ENCODE measurements at regions not wholly inside any gene's neighbourhood (a gene's known extent, or its start where the extent isn't known, plus 50 kb on each side); places are given as distances from the start of the nearest gene placed in this dataset.

GRCh38 chr1:95572962-95573361 lies 339.0 kb downstream of the RWDD3 start:
- H2AFZ ChIP-seq (ENCODE audit: insufficient read depth, low read depth, low read length, poor library complexity, severe bottlenecking): no peak overlapping the region
- peaks cover 5 to 12% of the 10 kb centered on the region in 2 donors for H3K9me3 ChIP-seq (replicated peaks in 1 of 2; ENCODE audit: control insufficient read depth in 1 of 2, insufficient read depth in 1 of 2, low read length in 2 of 2)
- H3K4me1 ChIP-seq (ENCODE audit: control insufficient read depth in 1 of 2, insufficient read depth in 2 of 2, low read length in 2 of 2): no peaks in the 10 kb centered on the region
- no peak overlapping the region for H3K9ac ChIP-seq (ENCODE audit: insufficient read depth, low read length, poor library complexity, severe bottlenecking)
- Mint-ChIP-seq H3K4me3 (no peak overlapping the region), H3K4me1 (no peaks in the 10 kb centered on the region), H3K9me3 (peaks cover 0 to 18% (median 2%) of the 10 kb centered on the region in 7 donors), H3K36me3 (no peaks in the 10 kb centered on the region), H3K27me3 (ENCODE audit: low read depth in 3 of 3) (no peaks in the 10 kb centered on the region), H3K27ac (no peak overlapping the region)
- no peaks in the 10 kb centered on the region for H3K79me2 ChIP-seq (ENCODE audit: insufficient read depth, low read length)
- no peak for DNase-seq
- H3K27me3 ChIP-seq (ENCODE audit: control insufficient read depth in 2 of 2, insufficient read depth in 2 of 2, low read length in 2 of 2): no peaks in the 10 kb centered on the region
- no peak overlapping the region for H3K4me3 ChIP-seq (replicated peaks in 1 of 3; ENCODE audit: low read depth in 2 of 3, low read length in 3 of 3)
- H3K27ac ChIP-seq (ENCODE audit: low read depth in 1 of 2, low read length in 2 of 2): no peak overlapping the region
- no peaks in the 10 kb centered on the region for H3K36me3 ChIP-seq (replicated peaks in 1 of 2; ENCODE audit: control insufficient read depth in 1 of 2, insufficient read depth in 2 of 2, low read length in 2 of 2)
- intact Hi-C loops (cut with micrococcal nuclease): no loop called here
- 83% methylated on average over 1 of the region's 3 CpGs for WGBS (ENCODE audit: insufficient coverage)
- H4K20me1 ChIP-seq (ENCODE audit: insufficient read depth, low read length): no peaks in the 10 kb centered on the region
- TF ChIP-seq CTCF (IDR thresholded peaks at IDR 0.05): no peak
- no peak overlapping the region for H3K4me2 ChIP-seq (replicated peaks; ENCODE audit: extremely low read depth, low read length, poor library complexity, severe bottlenecking)

GRCh38 chr1:95575291-95575690 lies 341.3 kb downstream of the RWDD3 start:
- WGBS (ENCODE audit: insufficient coverage): no CpG with 5 or more reads among the region's 3 CpGs
- H4K20me1 ChIP-seq (ENCODE audit: insufficient read depth, low read length): no peaks in the 10 kb centered on the region
- DNase-seq: no peak
- H3K79me2 ChIP-seq (ENCODE audit: insufficient read depth, low read length): no peaks in the 10 kb centered on the region
- H3K4me2 ChIP-seq (replicated peaks; ENCODE audit: extremely low read depth, low read length, poor library complexity, severe bottlenecking): no peak overlapping the region
- H3K4me1 ChIP-seq (ENCODE audit: control insufficient read depth in 1 of 2, insufficient read depth in 2 of 2, low read length in 2 of 2): no peaks in the 10 kb centered on the region
- no peak for TF ChIP-seq CTCF (IDR thresholded peaks at IDR 0.05)
- H2AFZ ChIP-seq (ENCODE audit: insufficient read depth, low read depth, low read length, poor library complexity, severe bottlenecking): no peak overlapping the region
- H3K27me3 Mint-ChIP-seq (ENCODE audit: low read depth in 3 of 3): no peaks in the 10 kb centered on the region
- peaks cover 0 to 24% (median 2%) of the 10 kb centered on the region in 7 donors for H3K9me3 Mint-ChIP-seq
- no peak overlapping the region for H3K9ac ChIP-seq (ENCODE audit: insufficient read depth, low read length, poor library complexity, severe bottlenecking)
- intact Hi-C loops (cut with micrococcal nuclease): no loop called here
- H3K4me3 Mint-ChIP-seq: no peak overlapping the region
- H3K27ac ChIP-seq (ENCODE audit: low read depth in 1 of 2, low read length in 2 of 2): no peak overlapping the region
- H3K4me1 Mint-ChIP-seq: no peaks in the 10 kb centered on the region
- H3K27me3 ChIP-seq (ENCODE audit: control insufficient read depth in 2 of 2, insufficient read depth in 2 of 2, low read length in 2 of 2): no peaks in the 10 kb centered on the region
- peaks cover 5 to 9% of the 10 kb centered on the region in 2 donors for H3K9me3 ChIP-seq (replicated peaks in 1 of 2; ENCODE audit: control insufficient read depth in 1 of 2, insufficient read depth in 1 of 2, low read length in 2 of 2)
- H3K36me3 Mint-ChIP-seq: no peaks in the 10 kb centered on the region
- H3K36me3 ChIP-seq (replicated peaks in 1 of 2; ENCODE audit: control insufficient read depth in 1 of 2, insufficient read depth in 2 of 2, low read length in 2 of 2): no peaks in the 10 kb centered on the region
- no peak overlapping the region for H3K27ac Mint-ChIP-seq
- H3K4me3 ChIP-seq (replicated peaks in 1 of 3; ENCODE audit: low read depth in 2 of 3, low read length in 3 of 3): no peak overlapping the region

All from CD14-positive monocyte (primary cell).